Brain pericyte (primary cell): ENCODE measurements at regions not wholly inside any gene's neighbourhood (a gene's known extent, or its start where the extent isn't known, plus 50 kb on each side); places are given as distances from the start of the nearest gene placed in this dataset.
"Not testable (repeated sequence)": the region's sequence is repeated elsewhere in the genome, so short reads cannot be mapped to it uniquely, and the experiment has no call there.

Experiments
- DNase-seq: peaks from one replicate; pipeline ENCODE4 v3.0.0-alpha.2; 2012; ENCODE audit warnings: low read depth, low spot score

DNA sequence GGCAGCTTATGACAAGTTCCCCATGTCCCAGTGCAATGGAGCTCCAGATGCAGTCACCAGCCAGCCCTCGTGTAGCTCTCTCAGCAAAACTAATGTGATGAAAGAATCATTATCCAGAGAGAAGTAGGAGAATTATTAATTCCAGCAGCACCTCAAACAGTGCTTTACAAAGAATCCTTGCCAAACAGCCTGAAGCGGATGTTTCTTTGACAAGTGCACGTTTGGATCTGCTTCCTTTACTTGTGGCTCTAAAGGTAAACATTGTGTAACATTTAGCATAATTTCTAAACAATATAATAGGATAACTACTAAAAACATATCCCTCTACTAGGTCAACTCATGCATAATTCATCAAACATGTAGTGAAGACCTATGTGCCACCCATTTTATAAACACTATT lies 197.0 kb downstream of the FAM181B start:
- DNase-seq, result no peak

DNA sequence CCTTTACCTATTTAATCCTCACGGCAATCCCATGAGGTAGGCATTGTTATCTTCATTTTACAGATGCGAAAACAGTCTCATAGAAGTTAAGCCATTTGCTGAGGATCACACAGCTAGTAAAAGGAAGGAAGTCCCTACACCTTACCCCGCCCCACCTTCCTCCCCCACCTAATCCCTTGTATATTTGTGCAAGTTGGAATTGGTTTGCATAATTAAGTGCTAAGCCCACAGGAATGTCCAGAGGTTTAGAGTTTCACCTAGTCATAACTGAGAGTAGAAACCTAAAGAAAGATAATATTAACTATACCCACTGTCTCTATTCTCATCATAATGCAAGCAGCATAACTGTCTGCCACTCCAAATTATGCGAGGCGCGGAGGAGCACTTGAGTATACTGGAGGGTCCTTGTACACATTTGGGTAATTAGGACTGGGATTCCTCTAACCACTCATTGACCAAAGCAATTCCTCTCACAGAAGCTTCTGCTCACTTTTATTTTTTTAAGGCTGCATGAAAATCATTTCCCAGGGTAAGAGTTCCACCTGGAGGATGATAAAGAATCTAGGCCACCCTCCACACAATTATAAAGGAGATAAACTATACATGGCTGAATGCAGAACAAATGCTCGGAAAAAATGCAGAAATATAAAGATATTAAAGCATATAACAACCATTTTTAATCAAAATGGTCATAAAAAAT lies 199.9 kb downstream of the FAM181B start:
- no peak for DNase-seq

DNA sequence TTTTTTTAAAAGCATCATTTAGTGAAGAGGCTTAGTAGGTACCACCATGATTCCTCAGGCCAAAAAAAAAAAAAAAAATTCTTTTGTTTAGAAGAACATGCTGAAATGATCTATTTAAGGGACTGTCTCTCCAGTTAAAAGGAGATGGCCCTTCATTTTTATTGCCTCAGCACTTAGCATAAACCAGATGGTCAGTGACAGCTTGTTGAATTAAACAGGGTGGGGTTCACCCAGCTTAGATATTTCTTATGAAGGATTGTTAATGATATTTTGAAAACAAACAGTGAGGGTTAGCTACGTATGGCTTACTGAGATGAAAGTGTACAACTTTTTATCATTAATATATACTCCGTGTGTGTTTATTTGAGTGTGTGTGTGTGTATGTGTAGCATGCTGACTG lies 203.7 kb downstream of the FAM181B start:
- DNase-seq, result no peak

DNA sequence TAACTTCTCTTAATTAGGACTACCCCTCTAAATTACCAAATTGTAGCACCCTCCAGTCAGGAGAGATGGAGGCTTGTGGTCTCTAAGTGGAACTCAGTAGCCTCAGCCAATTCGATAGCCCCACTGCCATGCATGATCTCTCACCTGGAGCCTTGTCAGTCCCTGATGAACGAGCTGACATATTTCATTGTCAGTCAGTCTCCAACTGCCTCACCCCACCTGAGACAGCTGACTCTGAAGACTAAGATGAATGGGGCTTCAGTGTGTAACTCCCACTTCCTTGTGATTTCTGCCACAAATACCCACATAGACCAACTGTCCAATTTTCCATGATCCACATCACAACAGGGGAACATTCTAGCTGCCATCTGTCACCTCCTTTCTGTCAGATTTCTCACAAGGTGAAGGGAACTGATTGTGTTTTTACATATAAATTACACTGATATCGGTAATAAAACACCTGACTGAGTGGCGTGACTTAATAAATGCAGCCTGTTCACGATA lies 206.5 kb downstream of the FAM181B start:
- no peak for DNase-seq

DNA sequence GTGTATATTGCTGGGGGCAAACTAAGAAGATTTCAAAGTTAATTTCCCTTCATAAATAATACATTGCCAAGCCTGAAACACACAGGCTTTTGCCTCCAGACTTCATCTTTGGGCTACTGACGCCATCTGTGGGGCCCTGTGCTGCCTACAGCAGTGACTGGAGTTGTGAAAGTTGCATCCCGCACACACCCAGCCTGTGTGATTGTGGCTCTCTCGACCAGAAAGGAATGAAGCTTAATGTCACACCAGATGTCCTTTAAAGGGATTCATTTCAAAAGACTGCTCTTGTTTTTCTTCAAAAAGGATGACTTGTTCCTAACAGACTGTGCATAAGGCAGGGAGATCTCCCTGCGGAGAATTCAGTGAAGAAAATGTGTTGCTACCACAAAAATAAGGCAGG lies 210.5 kb downstream of the FAM181B start:
- no peak for DNase-seq

DNA sequence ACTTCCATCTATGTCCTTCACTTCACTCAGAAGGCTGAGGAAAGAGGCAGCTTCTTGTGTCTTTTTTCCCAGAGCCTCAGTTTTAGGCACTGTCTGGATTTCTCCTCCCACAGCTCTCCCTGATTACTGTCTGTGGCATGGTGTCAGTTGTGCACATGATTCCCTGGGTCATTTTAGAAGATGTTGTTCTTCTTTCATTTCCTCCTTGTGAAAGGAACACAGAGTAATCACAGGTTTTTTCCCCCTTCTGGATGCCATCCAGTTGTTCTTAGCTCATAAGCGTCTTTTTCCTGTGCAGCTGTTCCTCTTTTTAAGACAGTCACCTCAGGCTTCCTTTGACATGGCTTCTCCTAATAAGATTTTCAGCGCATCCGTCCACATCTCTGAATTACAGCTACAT lies 212.2 kb downstream of the FAM181B start:
- no peak for DNase-seq

DNA sequence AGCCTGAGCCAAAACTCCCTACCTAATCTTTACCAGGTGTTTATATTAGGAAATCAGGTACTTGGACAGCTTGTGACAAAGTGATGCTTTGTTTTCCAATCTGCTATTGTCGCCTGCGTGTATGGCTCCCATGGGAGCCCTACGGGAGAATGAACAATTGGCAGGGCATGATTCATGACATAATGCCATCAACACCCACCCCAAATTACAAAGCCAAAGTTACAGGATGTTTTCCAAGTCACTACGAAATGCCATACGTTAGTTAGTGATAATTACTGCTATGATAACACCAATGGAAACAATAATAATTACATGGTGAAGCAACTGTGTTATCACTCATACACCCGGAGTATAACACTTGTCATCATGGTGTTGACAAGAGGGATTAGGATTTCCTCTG lies 226.4 kb downstream of the FAM181B start:
- DNase-seq, result no peak

DNA sequence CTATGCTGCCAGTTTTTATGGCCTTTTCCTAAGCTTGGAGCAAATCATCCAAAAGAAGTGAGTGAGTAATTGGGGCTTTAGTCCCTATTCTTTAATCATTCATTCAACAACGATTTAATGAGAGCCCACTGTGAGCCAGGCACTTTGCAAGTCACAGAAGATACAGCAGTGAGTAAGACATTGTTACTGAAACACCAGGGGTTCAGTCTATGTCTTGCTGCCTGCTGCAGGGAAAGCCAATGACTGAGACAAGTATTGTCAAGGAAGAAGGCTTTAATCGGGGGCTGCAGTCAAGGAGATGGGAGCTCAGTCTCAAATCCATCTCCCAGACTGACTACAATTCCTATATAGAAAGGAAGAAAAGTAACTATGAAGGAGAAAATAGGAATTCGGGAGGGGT lies 228.3 kb downstream of the FAM181B start:
- DNase-seq, result no peak

DNA sequence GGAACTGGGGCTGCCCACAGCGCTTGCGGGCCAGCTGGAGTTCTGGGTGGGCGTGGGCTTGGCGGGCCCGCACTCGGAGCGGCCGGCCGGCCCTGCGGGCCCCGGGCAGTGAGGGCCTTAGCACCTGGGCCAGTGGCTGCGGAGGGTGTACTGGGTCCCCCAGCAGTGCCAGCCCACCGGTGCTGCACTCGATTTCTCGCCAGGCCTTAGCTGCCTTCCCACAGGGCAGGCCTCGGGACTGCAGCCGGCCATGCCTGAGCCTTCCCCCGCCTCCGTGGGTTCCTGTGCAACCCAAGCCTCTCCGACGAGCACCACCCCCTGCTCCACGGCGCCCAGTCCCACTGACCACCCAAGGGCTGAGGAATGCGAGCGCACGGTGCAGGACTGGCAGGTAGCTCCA lies 232.5 kb downstream of the FAM181B start:
- not testable (repeated sequence) for DNase-seq

DNA sequence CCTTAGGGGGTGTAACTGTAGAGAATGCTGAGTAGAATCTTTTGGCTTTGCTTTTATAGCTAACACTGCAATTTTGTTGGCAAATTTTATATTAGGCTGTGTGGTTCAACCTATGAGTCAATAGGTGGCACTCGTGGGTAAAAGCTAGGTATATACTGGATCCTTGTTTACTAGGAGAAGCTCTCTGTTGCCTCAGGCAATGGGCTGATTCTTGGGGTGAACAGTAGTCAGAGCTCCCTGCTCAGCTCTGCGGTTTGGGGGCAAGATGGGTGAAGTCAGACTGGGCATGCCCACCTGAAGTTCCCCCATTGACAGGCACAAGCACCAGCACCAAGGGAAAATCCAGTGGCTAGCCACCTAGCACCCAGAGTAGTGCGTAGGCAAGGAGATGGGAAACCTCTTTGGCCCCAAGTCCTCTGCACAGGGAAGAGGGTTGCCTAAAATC lies 238.7 kb downstream of the FAM181B start:
- no peak for DNase-seq

DNA sequence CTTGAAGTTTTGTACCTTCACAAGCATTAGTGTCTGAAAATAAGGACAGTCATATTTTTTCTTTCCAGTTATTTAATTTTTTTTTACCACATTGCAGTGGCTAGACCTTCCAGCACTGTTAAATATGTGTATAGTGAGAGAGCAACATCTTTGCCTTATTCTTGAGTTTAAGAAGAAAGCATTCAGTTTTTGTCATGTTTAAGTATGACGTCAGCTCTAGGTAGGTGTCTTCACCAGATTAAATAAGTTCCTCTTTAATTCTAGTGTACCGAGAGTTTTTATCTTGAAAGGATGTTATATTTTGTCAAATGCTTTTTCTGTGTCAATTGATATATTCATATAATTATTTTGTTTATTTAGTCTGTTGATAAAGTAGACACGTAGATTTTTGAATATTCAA lies 258.8 kb downstream of the FAM181B start:
- no peak for DNase-seq

DNA sequence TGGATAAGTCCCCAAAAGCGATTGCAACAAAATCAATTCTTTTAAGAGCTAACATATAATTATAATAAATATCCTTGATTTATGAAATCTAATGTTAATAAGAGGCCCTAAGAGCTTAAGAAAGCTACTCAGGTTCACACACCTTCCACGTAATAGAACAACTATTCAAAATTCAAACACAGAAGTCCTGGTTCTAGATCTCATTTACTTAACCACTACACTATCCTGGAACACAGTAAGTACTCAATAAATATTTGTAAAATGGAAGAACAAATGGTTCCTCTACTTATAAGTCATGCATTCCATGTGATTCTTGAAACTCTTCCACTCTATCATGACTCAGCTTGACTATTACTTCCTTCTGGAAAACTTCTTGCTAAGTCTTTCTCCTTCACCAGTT lies 268.2 kb downstream of the FAM181B start:
- DNase-seq, result no peak

DNA sequence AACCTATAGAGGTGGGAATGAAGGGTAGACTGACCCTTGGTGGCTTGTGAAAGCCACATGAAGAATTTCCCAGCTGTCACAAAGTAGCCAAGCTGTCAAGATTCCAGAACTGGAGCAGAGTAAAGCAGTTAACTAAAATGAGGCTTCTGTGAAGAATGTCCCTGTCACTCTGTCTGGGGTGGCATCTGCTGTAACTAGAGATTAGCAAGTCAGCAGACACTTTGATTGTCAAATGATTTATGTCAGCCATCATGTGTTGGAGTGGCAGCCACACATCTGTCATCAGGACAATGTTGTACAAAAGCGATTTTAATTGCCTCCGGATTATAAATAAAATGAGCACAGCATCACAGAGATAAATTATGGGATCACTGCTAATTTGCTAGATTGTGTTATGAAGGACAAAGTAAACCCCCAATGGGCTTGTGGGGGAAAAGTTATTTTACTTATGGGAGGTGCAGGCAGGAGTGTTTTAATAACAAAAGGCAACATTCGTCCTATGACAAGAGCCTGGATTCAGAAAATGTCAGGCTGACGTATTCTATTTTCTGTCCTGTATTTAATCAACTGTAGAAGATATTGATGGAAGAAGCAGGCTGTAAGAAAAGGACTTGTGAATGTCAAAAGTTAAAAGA lies 270.9 kb downstream of the FAM181B start:
- DNase-seq, result no peak

DNA sequence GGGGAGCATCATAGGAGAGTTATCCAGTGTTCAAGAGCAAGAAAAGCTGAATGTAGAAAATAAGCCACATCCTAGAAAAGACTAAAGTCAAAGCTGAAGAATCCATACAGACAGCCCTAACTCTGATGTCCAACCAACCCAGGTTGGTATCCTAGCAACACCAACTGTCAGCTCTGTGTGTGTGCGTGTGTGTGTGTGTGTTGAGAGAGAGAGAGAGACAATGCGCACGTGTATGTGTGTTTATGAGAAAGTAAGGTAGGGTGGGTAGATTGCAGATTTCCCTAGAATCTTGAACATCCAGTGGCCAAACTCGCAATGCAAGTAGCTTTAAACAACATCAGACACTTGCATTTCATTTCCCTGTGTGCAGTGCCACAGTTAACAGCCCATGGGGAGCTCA lies 274.9 kb downstream of the FAM181B start:
- no peak for DNase-seq

DNA sequence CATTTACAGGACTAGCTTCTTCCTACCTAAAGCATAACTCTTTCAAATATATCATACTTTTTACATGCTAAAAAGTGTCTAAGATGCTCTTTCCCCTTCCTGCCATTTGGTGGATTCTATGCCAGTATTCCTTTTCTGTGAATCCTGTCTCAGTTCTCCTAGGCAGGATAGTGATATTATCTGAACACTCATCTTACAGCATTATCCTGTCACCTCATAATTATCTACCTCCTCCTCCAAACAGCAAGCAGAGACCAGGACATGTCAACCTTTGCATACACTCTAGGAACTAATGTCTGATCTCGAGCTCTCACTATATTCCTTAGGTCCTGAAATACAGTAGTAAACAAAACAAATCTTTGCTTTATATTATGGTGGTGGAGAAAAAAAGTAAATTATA lies 275.5 kb downstream of the FAM181B start:
- no peak for DNase-seq

DNA sequence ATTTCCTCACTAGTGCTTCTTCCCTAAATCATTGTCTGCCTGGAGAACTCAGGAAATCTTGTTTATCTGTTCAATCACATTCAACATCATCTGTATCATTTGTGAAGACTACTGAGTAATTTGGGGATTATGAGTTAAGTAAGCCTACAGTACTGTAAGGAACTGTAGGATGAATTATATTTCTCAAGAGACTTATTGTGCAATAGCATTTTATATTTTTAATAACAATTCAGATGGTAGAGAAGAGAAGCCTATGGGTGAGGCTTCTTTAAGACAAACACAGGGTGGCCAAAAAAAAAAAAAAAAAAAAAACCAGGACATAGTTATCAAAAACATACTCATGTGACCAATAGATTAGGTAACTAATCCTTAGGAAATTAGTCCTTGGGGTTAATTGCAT lies 282.7 kb downstream of the FAM181B start:
- DNase-seq, result no peak

DNA sequence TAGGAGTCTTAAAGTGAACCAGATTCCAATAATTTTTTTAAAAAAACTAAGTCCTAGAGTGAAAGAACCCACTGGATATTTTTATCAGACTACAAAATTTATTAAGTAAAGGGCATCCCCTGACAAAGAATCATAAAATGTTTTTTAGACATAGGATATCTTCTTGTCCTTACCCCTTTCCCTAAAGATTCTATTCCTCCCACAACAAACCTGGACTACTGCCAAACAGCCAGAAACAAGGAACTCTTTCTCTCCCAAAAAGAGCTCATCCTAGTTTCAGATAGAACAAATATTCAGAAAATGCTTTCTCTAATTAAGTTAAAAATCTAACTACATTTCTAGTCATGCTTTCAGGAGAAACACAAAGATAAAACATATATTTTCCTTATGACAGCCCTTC lies 327.1 kb downstream of the FAM181B start:
- no peak for DNase-seq

DNA sequence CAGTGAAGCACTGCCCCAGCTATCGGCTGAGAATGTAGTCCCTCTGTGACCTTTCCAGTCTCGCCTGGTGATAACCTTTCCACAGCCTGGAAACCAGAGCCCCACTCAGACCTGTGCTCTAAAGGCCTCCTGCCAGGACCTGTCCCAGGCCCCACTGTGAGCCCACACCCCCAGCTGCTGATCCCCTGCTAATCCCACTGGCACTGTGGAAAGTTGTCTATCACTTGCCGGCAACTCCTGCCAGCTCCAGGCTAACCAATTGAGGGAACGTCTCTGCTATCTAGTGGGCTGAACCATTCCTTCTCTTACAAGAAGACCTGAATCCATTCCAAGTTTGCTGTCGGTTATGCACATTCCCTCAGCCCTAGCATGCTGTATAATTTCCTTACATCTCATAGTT lies 328.2 kb downstream of the FAM181B start:
- DNase-seq, result no peak

DNA sequence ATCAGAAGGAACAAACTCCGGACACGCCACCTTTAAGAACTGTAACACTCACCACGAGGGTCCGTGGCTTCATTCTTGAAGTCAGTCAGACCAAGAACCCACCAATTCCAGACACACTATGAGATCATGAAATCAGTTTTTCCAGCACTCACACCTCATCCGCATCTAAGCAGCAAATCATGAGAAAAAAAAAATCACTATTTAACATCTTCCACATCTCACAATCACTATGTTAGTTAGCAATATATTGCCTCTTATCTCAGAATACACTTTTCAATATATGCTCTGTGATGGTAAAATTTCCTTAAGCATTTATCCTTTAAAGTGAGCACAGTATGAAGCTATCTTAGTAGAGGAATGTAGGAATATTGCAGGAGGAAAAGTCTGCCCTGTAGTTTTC lies 328.7 kb downstream of the FAM181B start:
- no peak for DNase-seq

DNA sequence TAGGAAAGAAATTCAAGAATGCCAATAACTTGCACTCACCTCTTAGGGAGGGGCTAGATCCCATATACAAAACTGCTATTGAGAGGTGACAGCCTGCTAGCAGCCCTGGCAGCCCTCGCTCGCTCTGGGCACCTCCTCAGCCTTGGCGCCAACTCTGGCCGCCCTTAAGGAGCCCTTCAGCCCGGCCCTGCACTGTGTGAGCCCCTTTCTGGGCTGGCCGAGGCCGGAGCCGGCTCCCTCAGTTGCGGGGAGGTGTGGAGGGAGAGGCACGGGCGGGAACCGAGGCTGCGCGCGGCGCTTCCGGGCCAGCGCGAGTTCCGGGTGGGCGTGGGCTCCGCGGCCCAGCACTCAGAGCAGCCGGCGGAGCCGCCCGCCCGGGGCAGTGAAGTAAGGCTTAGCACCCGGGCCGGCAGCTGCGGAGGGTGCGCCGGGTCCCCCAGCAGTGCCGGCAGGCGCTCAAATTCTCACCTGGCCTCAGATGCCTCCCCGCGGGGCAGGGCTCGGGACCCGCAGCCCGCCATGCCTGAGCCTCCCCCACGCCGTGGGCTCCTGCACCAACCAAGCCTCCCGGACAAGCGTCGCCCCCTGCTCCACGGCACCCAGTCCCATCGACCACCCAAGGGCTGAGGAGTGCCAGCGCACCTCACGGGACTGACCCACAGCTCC lies 329.9 kb downstream of the FAM181B start:
- no peak for DNase-seq

DNA sequence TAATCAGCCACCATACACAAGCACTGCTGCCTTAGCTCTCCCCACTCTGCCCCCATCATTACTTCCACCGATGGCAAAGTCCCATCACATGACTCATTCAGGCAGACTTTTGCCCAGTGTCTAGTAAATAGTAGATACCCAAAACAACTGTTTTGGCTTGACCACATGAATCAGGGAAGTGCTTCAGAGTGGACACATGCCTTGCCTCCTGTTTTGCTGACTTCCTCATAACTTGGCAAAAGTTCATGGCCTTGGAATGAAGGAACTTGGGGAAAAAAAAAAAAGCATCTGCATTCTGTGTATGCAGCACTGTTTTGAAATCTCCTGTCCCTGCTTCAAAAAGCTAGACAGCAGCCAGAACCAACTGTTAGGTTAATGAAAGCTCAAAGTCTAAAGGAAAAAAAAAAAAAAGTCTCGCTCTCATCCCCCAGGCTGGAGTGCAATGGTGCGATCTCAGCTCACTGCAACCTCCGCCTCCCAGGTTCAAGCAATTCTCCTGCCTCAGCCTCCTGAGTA lies 335.3 kb downstream of the FAM181B start:
- DNase-seq, result no peak

DNA sequence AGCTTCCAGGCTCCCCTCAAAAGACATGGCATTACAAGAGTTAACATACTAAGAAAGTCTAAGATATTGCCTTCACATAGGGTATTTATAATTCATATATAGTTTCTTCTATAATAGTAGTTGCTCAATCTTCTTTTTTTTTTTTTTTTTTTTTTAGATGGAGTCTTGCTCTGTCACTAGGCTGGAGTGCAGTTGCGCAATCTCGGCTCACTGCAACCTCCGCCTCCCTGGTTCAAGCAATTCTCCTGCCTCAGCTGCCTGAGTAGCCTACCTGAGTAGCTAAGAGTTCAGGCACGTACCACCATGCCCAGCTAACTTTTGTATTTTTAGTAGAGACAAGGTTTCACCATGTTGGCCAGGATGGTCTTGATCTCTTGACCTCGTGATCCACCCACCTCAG lies 337.0 kb downstream of the FAM181B start:
- DNase-seq, result not testable (repeated sequence)

DNA sequence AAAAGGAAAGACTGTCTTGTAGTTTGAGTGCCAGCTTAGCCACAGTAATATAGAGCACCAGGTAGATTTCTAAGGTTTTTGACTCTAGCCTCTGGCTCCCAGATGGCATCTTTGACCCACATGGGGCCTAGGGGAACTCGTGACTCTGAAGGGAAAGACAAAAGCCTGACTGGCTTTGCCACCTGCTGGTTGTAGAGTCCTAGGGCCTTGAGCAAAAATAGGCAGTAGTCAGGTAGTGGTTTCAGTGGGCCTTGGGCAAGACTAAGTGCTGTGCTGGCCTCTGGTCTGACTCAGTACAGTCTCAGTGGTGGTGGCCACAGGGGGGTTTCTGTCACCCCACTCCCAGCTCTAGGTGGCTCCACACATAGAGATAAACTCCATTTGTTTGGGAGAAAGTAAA lies 349.4 kb downstream of the FAM181B start:
- no peak for DNase-seq
